ENCODE measurements at regions not wholly inside any gene's neighbourhood (a gene's known extent, or its start where the extent isn't known, plus 50 kb on each side); places are given as distances from the start of the nearest gene placed in this dataset.
"Not testable (repeated sequence)": the region's sequence is repeated elsewhere in the genome, so short reads cannot be mapped to it uniquely, and the experiment has no call there.

DNA sequence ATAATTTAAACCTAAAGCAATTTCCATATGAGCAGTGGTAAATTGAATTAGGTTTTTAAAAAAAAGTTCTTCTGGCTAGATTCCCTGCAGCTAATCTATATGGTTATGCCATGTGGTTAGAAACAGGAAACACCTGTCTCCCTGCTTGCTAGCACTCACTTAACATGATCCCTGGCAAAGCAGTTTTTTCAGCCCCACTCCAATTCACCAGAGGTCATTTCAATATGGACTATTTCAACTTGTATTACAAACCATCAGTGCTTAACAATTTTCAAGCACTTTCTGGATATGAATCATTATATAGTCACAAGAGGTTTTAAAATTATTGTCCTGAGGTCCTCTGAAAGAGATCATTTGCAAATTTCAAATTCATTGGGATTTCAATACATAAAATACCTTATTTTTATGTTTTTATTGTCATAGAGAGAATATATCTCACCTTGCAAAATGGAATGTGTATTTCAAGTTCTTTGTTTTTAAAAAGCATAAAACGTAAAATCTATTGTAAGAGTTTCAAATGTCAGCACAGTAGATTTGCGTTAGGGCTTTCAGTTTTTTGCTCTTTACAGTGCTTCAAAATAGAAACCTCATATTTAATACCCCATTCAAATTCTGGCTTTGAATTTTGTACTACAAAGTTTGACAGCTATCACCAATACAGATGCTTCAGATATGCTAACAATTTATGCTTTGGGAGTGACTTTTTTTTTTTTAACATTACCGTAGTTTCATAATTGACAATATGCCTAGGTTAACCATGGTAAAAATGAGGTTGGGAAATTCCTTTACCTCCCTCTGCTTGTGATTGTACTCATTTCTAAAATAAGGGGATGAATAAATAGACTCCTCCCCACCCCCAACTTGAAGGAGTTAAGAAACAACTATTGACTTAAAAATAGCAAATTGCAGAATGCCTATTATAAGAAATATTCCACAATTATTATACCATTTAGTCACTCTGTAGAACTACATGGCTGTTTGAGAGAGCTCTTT lies 117.5 kb upstream of the HGF start:
- DNase-seq: no peak

- DNase-seq: no peak
Observed at GRCh38 chr7:81886211-81886764, 116.4 kb upstream of the HGF start.

DNA sequence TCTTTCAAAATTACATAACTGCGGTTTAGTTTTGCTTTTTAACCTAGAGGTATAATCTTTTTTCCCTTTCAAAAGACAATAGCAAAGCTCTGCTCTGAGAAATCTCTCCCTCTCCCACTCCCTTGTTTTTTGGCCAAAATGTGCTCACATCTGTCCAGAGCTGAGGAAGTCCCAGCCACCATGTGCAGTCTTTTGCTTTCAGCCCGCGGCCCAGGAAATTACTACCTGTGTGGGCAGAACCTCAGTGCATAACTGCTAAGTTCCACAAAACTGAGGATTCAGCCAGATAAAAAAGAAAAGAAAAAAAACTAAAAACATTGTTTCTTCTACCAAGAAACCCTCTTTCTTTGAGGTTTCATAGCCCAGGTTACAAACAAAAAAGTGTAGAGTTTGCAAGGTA lies 115.0 kb upstream of the HGF start:
- DNase-seq: no peak

DNA sequence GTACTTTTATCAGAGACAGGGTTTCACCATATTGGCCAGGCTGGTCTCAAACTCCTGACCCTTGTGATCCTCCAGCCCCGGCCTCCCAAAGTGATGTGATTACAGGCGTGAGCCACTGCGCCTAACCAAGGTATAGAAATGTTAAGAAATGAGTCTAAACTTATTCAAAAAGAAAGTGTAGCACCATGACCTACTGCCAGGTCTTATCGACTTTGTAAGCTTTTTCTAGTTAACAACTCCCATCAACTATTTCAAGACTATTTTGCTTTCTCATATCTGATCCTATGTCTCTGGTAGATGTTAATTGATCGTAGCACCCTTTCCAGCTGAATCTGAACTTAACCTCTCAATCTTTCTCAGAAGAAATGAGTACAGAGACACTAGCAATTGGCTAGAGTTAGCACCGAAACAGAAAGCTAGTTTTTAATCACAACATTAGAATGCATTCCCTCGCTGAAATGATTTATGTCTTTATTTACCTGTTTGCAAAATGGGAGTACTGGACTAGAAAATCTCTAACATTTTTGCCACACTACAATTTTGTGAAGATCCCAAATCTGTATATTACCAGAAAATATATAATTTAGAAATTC lies 114.0 kb upstream of the HGF start:
- no peak for DNase-seq

DNA sequence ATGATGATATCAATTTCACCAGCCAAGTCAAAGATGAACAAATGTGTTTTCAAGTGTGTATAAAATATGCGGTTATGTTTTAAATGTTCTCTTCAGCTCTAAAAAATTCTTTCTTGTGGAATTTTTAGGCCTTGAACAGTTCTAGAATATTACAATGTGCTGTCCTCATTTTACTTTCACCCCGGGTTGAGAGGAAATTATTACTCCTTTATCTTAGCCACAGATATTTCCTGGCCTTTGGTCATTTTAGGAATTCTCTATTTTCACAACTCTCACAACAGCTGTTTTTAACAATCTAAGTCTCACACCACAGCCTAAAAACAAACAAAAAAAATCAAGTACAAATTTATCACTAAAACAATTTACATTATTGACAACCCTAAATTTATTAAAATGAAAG lies 112.2 kb upstream of the HGF start:
- no peak for DNase-seq

GRCh38 chr7:81877890-81878289 lies 108.0 kb upstream of the HGF start:
- no peak for DNase-seq

- DNase-seq: no peak
Observed at GRCh38 chr7:81873559-81873958, 103.7 kb upstream of the HGF start.

DNA sequence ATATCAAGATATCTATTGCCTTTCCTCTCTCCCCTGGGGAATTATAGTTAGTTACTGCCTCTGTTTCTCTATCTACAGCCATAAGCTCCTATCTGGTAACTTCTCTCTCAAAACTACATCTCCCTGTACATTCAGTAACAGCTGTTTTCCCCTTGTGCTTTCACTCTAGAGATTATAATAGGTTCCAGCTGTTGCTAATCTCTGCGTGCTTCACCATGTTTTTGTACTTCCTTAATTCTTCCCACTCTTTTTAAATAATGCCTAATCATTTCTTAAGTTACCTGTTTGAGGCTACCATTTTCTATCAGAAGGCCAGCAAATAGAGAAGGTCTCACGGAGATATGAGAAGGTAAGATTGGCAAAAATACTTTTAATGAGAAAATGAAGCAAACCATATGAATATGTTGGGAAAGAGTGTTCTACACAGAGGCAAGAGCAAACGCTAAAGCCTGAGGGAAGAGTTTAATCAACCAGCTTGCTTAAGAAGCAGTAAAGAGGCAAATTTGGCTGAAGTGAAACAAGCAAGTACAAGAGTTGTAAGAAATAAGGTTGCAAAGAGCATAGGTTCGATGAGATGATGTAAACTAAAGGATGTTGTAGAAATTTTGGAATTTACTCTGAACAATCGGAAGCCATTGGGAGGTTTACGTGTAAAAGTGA lies 101.9 kb upstream of the HGF start:
- no peak for DNase-seq

DNA sequence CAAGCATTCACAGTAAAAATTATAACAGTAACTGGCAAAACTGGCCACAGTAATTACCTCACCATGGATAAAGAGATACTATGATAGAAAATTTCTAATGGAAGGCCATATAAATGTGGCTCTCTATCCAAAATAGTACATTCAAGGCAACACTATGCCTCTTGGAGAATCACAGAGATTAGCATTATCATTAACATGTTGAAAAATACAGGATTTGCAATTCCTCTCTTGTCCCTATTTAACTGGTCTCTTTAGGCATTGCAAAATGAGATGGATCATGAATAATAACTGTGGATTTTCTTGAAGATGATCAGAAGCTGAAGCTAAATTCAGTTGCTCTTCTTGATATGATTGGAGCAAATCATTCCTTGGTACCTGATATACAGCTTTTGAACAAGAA lies 100.8 kb upstream of the HGF start:
- no peak for DNase-seq

GRCh38 chr7:81869670-81870069 lies 99.8 kb upstream of the HGF start:
- DNase-seq: no peak

DNA sequence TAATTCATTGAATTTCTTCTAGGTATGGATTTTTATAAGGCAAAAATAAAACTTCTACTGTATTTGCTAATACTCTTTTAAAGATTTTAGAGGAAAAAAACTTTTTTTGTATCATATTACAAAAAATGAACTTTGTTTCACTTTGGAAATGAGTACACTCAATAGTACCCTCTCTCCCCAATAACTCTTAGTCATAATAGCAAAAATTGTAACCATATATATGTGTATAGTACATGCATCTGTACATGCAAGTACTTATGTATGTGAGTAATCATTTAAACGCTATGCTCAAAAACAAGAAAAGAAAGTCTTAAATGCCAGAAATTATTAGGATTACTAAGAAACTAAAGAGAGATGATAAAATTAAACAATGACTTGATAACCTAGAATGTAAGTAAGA lies 95.9 kb upstream of the HGF start:
- DNase-seq: no peak

GRCh38 chr7:81859433-81859832 lies 89.6 kb upstream of the HGF start:
- DNase-seq: no peak

GRCh38 chr7:81858820-81859219 lies 89.0 kb upstream of the HGF start:
- not testable (repeated sequence) for DNase-seq

- no peak for DNase-seq
Observed at GRCh38 chr7:81857385-81857784, 87.5 kb upstream of the HGF start.

GRCh38 chr7:81854518-81854917 lies 84.7 kb upstream of the HGF start:
- no peak for DNase-seq

GRCh38 chr7:81852701-81853100 lies 82.9 kb upstream of the HGF start:
- no peak for DNase-seq

DNA sequence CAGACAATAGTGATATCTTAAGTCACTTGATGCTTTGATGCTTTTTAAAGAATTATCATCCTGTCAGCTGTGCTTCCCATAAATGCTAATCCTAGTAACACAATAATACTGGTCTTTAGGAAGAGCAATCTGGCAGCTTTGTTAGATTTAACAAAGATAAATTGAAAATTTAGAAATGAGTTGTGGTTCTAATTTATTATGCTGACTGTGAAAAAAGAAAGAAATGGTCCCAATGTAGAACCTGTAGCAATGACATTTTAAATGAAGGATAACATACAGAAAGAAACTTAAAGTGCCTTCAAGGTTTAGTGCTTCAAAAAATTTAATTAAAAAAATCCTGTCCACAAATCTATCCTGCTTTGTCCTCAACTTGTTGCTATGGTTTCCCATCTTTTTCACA lies 81.6 kb upstream of the HGF start:
- no peak for DNase-seq

GRCh38 chr7:81846398-81846797 lies 76.6 kb upstream of the HGF start:
- DNase-seq: peak; percentile 7

GRCh38 chr7:81845744-81846241 lies 75.9 kb upstream of the HGF start:
- DNase-seq: no peak

GRCh38 chr7:81843657-81844056 lies 73.8 kb upstream of the HGF start:
- not testable (repeated sequence) for DNase-seq

DNA sequence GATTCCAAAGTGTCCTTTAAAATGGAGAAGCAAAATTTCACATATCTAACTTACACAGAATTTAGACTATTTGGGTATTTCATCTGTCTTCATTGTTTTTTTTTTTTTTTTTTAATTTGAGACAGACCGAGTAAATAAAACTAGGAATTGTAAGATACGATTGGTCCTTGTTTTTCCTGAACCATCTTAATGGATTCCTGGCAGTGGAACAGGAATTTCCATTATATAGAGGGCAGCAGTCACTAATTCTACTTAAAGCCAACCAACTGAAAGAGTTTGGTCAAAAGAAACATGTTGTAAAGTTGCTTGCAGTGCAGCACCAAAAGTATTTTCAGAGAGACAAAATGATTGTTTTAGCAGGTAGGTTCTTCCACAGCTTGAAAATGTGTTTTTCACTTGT lies 72.5 kb upstream of the HGF start:
- DNase-seq: no peak

- DNase-seq: no peak
Observed at GRCh38 chr7:81839708-81840369, 70.0 kb upstream of the HGF start.

- DNase-seq: no peak
Observed at GRCh38 chr7:81833401-81833800, 63.6 kb upstream of the HGF start.

Data from activated CD4-positive, alpha-beta T cell treated with anti-CD3 and anti-CD28 coated beads, Interleukin-2, Interleukin-6, amounts not matched to agents 100 ng/mL and 50 ng/mL, durations not matched to agents 16 hours and 8 hours (primary cell).